ENCODE measurements at regions not wholly inside any gene's neighbourhood (a gene's known extent, or its start where the extent isn't known, plus 50 kb on each side); places are given as distances from the start of the nearest gene placed in this dataset.

DNA sequence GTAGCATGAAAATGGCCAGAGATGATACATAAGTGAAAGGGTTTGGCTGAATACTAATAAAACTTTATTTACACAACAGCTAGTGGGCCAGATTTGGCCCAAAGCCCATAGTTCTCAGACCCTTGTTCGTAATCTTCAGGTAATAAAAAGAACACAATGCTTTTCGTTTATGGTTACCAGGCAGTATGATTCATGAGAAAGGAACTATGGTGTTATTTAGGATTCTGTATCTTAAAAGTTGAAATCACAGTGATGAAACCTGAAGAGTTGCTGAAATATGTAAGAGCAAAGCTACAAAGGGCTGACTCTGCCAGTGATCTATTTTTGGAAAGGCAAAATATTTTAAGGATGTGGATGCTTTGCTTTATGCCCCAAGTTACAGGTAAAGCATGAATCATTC is 192.7 kb downstream of the SMC2 start:
- POLR2A ChIA-PET: no interaction called here
- TF ChIP-seq CTCF (IDR thresholded peaks at IDR 0.05; ENCODE audit: control extremely low read depth, extremely low read depth, low read depth, missing control alignments): no peak
- no peak for DNase-seq (ENCODE audit: extremely low spot score)

GRCh38 chr9:104287253-104287878 is 193.3 kb downstream of the SMC2 start:
- no peak for TF ChIP-seq CTCF (IDR thresholded peaks at IDR 0.05; ENCODE audit: control extremely low read depth, extremely low read depth, low read depth, missing control alignments)
- CTCF ChIA-PET: no interaction called here
- no peak for DNase-seq (ENCODE audit: extremely low spot score)

More for the DNA sequence above, 192.7 kb downstream of the SMC2 start:
- CTCF ChIA-PET: interaction anchor here (1.5 kb wide), 1 partner anchor 8 kb away, joined by 5 read pairs; no protein-coding TSS in a partner anchor

DNA sequence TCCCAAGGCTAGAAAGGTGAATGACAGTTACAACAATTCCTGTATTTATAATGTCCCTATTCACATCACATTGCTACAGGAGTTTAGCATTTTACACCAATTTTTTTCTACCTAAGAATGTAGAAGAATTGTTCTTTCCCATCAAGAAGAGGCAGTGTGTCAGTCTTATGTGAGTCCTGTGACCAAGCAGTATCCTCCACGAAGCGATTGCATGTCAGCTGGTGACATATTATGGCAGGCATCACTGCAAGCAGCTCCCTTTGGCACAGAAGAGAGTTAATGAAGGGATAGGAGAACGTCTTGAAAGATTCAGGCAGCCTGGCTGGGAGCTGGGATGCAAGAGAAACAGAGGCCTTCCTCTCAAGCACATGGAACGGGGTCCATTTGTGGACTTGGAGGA is 199.8 kb downstream of the SMC2 start:
- ChIA-PET POLR2A (no interaction called here), CTCF (interaction anchor here (1.0 to 2.1 kb wide), 3 partner anchors 8 to 19 kb away, joined by 3 to 5 read pairs (median 4); no protein-coding TSS in a partner anchor)
- no peak for DNase-seq (ENCODE audit: extremely low spot score)
- TF ChIP-seq CTCF (IDR thresholded peaks at IDR 0.05; ENCODE audit: control extremely low read depth, extremely low read depth, low read depth, missing control alignments): no peak

More at GRCh38 chr9:104287253-104287878, 193.3 kb downstream of the SMC2 start:
- POLR2A ChIA-PET: no interaction called here

GRCh38 chr9:104300124-104300523 is 203.9 kb upstream of the OR13F1 start:
- POLR2A ChIA-PET: no interaction called here
- CTCF ChIA-PET: no interaction called here
- no peak for TF ChIP-seq CTCF (IDR thresholded peaks at IDR 0.05; ENCODE audit: control extremely low read depth, extremely low read depth, low read depth, missing control alignments)
- no peak for DNase-seq (ENCODE audit: extremely low spot score)

- no peak for DNase-seq (ENCODE audit: extremely low spot score)
- ChIA-PET CTCF (no interaction called here), POLR2A (no interaction called here)
- no peak for TF ChIP-seq CTCF (IDR thresholded peaks at IDR 0.05; ENCODE audit: control extremely low read depth, extremely low read depth, low read depth, missing control alignments)
Measured at GRCh38 chr9:104301755-104302154, 202.3 kb upstream of the OR13F1 start.

DNA sequence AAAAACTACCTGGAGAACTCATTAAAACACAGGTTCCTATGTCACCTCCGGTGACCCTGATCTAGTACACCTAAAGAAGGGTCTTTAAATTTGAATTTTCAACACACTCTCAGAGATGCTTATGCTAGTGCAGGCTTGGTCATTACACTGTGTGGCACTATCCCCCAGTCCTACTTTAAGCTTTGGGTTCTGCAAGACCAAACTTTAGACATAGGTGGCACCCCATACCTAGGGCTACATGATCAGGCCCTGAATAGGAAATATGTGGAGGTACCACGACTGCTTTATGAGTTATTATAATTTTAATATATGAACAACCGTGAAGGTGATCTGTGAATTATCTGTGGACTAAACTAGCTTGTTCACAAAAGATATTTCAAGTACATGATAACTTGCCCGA is 201.3 kb upstream of the OR13F1 start:
- DNase-seq (ENCODE audit: extremely low spot score): no peak
- ChIA-PET POLR2A (no interaction called here), CTCF (no interaction called here)
- no peak for TF ChIP-seq CTCF (IDR thresholded peaks at IDR 0.05; ENCODE audit: control extremely low read depth, extremely low read depth, low read depth, missing control alignments)

Measured in GM10248 (cell line).